Amniotic stem cell (primary cell): ENCODE measurements at regions not wholly inside any gene's neighbourhood (a gene's known extent, or its start where the extent isn't known, plus 50 kb on each side); places are given as distances from the start of the nearest gene placed in this dataset.
A peak's percentile ranks its signal among the peaks of the same experiment; 100 is the strongest.

ENCODE experiments used
- DNase-seq: peaks from one replicate; lab custom pipeline; 2025; lab: John Stamatoyannopoulos, UW

DNA sequence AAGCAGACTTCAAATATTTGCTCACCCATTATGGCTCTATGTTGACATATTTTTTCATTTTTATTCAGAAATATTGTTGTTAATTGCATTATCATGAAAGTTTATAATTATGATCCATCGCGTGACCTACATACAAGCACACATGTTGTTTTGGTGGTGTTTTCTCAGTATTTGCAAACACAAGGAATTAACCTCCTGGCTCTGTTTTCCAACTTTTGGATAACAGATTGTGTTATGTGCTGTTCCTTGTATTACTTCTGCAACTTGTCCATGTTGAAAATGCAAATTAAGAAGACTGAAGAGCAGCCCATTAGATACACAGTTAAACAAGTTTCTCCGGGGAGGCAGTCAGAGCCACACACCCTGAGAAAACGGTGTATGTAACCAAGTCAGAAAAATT, 201.2 kb downstream of the SEC23A start:
- DNase-seq = no peak

DNA sequence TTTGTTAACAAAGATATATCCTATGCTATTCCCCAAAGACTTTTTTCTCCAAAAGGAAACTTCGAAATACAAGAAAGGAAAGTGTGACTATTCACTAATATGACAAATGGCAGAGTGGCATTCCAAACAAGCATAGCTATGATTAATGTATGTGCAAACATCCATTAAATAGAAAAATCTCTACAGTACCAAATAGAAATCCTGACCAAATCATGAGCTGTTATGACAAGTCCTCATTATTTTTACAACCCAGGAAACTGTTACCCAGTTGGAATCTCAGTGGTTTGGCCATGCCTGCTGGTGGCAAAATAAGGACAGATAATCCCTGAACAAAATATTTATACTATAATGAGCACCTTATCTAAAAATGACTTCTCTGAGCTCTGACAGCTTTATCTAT, 202.1 kb downstream of the SEC23A start:
- no peak for DNase-seq

DNA sequence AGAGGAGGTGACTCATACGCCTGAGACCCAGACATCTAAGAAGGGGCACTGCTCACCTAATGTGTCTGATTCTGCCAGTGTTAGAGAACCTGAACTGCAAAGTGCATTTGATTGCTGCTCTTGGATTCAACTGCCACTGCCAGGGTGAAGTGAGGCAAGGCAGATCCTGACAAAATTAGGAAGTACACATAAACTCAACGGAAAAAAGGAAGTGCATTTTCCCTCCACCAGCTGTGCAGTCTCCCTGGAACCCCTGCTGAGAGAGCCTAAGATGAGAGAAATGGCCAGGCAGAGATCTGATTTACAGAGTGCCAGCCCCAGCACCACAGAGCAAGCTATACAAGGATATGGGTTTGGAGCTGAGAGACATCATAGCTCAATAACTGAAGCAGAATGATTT, 215.3 kb downstream of the SEC23A start:
- no peak for DNase-seq

DNA sequence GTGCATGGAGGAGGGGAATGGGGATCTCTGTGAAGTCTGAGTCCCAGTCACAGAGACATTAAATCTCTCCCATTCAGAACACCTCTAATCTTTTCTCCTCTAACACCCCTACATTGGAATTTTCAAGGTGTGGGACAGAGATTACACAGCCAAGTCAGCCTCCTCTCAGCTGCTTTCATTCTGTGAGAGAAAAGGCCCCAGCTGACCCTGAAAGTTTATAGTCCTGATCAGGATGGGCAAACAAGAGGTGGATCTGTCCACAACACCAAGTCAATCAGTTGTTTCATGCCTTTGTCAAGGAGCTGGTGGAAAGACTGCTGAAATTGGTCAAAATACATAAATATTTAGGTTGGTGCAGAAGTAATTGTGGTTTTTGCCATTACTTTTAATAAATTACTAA, 218.9 kb downstream of the SEC23A start:
- no peak for DNase-seq

DNA sequence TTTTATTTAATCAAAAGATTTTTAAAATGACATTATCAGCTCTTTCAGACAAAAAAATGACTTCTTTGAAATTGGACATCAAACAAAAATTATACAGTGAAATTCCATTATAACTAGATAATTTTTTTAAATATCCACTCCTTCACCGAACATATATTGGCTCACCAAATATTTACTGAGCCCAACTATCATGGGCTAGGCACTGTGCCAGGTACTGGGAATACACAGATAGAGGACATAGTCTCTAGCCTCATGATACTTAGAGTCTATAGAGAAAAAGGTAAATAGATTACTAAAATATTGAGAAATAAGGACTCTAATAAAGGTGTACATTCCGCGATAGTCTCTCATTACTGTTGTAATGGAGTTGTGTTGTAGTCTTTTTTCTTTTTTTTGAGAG, 219.9 kb downstream of the SEC23A start:
- DNase-seq = no peak

DNA sequence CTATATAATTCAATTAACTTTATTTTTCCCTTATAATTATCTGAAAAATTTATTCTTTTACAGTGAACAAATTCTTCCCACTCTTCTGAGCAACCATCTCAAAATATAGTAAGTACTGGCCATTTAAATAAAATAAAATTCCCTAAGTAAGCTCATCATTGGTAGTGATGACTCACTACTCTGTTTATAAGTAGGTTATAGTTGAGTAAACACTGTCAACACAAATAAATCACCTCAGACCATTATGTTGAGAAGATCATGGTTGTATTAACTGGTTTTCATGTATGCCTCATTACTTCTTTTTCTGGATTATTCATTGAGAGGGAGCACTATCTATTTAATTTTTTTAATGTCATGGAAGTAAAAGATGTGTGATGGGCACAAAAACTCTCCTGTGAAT, 220.5 kb downstream of the SEC23A start:
- no peak for DNase-seq

DNA sequence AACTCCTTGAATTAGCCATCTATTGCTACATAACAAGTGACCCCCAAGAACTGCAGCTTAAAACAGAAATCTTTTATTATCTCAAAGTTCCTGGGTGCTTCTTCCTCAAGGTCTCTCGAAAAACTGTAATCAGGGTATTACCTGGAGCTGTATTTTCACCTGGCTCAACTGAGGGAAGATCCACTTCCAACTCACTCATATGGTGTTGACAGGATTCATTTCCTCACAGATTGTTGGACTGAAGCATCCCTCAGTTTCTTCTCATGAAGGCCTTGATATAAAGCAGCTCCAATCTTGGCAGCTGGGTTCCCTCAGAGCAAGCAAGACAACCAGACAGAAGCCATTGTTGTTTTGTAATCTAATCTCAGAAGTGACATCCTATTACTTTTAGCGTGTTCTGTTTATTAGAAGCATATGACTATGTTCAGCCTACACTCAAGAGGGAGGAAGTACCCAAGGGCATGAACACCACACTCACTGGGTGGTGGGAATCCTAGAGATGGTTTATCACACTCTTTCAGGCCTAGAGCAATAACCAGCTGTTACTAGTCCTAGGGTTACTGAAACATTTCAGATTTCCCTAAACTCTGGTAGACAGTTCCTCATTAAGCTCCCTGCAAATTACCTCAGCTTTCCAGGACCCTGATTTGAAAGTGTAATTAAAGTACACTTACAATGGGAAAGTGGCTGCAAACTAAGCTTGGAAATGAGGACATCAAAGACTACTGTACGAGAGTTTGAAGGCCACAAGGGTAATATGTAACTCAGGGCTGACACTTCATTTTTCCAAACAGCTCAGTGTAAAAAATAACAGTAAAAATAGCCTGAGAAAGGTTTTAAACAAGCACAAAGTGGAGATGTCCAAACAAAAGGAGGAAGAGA, 222.2 kb downstream of the SEC23A start:
- no peak for DNase-seq

DNA sequence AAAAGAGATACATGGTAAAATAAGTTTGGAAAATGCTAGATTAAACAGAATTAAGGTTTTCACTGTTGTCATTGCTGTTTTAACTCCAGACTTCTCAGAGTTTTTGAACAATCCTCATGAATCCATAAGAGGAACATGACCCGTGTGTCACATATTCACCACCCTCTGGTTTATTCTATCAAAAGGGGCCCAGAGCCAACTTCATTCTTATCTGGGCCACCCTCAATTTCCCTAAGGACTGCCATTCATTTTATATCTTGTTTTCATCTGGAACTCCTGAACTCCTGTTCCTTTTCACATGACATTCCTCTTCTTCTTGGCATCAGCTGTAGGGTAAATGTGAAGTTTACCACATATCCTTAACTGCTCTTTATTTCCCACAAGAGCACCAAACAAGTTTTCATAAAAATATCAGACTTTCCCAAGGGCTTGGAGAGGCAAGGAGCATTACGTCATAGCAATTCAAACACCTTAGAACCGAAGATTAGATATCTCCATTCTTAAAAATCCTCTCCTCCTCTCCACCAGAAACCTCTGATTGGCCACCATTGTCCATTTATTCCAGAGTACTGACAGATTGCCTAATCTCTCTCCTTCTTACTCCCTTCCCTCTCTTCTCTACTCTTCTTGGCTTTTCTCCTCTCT, 225.2 kb downstream of the SEC23A start:
- DNase-seq = no peak

DNA sequence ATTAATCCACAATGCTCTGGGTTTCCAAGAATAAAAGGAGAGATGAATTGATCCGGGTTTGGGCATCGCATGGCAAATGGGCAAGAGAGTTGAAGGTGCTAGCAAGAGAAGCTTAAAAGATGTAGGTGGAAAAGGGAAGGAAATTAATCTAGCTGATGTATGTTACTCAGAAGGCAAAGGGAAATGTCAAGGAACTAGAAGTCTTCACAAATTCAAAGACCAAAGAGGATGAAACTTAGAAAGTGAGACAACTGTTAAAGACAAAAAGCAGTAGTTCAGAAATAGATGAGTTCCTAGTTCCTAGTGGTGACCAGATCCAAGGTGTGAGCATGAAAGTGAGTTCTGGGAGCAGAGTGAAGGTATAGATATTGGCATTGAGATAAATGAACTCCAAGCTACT, 228.3 kb downstream of the SEC23A start:
- DNase-seq = no peak

DNA sequence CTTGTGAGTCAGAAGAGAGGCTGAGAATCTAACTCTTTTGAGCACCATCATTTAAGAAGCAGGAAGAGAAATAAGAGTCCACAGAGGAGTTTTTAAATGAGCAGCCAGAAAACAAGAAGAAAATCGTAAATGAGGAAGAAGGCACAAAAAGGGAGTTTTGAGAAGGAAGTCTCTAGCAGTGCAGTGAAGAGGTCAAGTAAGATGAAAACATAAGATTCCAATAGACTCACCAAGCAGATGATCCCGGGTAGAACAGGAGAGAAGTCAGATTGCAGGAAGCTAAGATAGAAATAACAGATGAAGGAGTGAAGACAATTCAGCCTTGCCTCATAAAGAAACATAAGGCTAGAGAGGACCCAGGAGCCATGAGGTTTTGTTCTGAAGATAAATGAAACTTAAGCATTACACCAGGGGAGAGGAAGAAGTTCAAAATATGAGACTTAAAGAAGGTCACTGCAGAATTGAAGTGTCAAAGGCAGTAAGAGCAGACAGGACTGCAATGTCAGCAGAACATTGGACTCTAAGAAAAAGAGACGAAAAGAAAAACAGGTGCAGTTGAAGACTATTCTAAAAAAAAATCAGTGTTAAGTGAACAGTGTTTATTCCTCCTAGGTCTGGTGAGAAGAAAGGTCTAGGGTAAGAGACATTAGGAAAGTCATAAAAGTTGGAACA, 229.0 kb downstream of the SEC23A start:
- no peak for DNase-seq

DNA sequence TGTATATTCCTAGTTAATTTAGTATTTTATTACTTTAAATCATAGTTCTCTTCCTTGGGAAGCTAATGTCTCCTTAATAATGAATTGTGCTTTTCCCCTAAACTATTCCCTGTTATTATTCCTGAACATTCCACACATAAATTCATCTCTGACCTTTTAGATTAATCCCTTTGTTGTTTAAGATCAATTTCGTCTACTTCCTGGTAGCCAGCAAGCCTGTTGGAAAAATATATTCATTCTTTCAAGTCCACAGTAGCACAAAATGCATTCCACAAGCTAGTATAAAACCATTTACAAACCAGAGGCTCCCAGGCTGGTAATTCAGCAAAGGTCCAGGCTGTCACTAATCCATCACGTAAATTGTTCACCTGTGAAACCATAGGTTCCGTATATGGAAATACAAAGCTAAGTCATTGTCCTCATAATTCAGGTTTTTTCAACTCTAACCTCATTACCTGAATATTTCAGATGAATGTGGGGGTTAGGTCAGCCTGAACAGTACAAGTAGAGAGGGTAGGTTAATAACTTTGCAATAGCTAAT, 232.7 kb downstream of the SEC23A start:
- no peak for DNase-seq

DNA sequence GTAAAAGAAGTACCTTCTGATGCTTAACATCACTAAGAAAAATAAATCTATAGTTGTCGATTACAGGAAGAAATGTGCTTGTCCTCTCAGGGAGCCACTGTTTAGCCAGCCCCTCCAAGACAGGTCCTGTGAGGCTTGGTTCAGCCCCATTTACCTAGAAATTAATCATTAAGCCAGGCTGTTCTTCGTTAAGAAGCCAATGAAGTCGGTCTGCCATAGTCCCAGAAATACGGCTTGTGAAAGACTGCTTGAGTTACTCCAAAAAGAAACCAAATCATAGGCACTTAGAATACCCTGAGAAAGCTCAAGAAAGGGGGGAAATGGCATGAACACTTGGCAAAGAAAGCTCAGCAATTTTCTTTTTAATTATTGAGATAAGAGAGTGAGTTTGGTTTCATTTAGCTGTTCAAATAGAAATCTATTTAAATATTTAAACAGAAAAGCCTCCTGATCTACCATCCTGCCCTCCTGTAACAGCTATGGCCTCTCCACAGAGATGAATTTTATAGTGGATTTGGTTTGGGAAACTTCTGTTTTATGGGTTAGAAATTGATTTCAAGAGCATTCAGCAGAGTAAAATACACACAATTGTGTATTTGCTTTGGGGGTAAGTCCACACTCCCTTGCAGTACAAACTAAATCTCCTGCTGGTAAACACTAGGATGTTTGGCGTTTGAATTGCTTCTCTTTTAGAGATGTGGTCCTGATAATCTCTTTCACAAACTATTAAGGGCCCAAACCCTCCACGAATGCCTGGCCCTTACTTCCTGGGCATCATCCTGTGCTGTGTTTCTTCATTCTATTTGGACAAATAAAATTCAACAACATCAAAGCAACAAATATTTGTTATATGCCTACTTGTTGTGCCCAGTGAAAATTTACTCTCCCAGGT, 234.4 kb downstream of the SEC23A start:
- DNase-seq = no peak

DNA sequence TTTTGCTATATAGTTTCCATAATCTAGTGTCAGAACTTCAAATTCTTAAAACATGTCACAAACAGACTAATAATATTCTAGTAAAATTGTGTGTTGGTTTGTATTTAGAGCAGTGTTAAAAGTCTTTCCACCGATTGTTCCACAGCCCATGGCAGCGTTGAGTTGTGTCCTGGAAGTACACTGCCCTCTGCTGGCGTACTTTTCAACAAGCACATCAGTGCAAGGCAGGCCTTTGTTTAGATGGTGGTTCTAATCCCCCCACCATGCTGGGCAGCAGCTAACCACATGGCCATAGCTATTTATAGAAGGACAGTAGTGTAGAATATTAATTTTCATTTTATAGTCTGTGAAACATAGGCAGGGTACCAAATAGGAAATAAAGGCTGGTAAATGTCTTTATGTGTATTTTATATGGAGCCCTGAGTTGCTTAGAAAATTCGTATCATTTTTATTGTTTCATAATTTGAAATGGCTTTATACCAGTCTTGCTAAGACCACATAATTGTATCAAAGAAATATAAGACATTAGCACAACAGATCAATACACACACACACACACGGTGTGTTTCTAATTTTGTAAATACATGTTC, 235.4 kb downstream of the SEC23A start:
- DNase-seq = peak; percentile 45

DNA sequence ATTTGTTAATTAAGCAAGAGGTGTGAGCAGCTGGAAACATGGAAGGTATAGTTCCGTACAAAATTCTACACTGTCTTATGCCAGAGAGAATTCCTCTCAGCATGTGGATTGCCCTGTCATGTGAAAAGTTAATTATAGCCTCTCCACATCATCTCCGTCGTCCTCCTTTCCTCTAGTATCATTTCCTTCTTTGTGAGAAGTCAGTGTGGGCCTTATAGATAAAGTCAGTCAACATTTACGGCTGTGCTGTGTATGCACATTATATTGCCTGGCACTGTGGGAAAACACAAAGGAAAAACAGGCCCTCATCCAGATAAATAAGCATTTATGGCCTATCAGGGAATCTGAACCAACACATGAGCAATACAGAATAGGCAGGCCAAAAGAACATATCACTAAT, 236.6 kb downstream of the SEC23A start:
- DNase-seq = no peak

DNA sequence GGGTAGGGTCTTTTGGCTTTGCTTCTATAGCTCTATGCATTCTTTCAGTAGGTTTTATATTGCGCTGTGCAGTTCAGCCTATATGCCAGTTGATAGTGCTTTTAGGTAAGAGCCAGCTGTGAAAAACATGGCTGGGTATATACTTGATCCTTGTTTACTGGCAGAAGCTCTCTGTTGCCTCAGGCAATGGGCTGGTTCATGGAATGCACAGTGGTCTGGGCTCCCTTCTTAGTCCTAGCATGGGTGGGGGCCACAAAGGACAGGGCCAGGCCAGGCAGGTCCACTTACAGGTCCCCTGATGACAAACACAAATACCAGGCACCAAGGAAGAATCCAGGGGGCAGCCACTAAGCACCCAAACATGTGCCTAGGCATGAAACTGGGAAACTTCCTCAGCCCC, 240.7 kb downstream of the SEC23A start:
- DNase-seq = no peak

DNA sequence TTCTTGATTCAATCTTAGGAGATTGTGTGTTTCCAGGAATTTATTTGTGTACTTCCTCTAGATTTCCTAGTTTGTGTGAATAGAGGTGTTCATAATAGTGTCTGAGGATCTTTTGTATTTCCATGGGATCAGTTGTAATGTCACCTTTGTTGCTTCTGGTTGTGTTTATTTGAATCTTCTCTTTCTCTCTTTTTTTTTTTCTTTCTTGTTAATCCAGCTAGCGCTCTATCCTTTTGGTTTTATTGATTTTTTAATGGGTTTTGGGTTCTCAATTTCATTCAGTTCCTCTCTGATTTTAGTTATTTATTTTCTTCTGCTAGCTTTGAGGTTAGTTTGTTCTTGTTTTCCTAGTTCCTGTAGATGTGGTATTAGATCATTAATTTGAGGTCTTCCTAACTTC, 242.5 kb downstream of the SEC23A start:
- no peak for DNase-seq

DNA sequence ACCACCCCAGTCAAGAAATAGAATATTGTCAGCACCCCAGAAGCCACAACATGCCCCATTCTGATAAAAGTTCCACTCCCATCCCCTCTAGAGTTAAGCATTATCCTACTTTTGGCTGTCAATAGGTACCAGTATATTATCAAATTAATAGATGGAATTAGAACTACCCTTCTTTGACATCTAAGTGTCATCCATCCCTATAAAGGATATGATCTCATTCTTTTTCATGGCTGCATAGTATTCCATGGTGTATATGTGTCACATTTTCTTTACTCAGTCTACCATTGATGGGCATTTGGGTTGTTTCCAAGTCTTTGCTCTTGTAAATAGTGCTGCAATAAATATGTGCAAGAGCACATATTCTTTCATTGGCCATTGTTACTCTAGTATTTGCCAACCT, 246.2 kb downstream of the SEC23A start:
- DNase-seq = no peak

DNA sequence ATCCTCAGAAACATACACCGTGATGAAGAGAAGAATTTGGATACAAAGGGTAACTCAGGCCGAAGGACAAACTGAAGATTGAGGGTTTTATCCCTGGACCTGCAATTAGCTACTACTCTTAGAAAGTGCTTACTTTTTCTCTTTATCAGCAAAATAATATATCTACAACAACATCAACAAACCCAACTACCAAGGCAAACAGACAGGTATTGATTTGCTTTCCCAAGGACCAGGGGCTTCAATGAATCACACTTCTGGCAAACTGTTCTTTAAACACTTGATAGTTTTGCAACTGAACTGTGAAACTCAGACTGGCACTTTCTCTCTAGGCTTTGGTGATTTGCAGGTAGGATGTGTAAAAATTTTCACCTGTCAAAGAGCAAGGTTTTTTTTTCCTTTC, 247.5 kb downstream of the SEC23A start:
- no peak for DNase-seq

DNA sequence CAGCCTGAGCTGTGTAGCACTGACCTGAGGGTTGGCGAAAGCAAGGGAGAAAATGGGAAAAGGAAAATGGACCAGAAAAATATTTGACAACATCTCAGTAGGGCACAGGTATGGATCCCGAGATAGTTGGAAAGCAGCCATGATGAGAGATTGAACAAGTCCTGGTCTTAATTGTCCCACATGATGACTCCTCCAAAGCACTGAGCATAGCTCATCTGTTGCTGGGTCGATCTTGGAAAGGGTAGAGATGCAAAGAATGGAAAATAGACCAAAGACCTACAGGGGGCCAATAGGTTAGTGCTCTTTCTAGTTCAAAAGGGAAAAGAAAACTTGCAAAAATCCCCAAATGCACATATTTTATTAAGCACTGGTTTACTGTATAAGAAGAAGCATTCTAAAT, 251.9 kb downstream of the SEC23A start:
- DNase-seq = no peak

DNA sequence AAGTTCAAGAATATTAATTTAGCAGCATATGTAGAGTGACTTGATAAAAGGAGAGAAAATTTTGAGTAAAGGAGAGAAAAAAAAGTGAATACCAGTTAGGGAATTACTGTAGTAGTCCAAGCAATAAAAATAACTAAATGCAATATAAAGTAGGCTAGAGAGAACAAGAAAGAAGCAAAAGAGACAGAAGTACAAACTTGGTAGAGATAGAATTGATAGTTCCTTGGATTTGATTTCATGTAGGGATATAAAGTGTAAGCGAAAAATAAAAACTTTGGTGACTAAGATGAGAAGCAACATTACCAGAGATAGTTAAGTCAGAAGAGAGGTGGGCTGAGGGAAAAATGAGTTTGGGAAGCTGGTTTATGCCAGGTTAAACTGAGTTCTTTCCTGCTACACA, 252.4 kb downstream of the SEC23A start:
- no peak for DNase-seq

DNA sequence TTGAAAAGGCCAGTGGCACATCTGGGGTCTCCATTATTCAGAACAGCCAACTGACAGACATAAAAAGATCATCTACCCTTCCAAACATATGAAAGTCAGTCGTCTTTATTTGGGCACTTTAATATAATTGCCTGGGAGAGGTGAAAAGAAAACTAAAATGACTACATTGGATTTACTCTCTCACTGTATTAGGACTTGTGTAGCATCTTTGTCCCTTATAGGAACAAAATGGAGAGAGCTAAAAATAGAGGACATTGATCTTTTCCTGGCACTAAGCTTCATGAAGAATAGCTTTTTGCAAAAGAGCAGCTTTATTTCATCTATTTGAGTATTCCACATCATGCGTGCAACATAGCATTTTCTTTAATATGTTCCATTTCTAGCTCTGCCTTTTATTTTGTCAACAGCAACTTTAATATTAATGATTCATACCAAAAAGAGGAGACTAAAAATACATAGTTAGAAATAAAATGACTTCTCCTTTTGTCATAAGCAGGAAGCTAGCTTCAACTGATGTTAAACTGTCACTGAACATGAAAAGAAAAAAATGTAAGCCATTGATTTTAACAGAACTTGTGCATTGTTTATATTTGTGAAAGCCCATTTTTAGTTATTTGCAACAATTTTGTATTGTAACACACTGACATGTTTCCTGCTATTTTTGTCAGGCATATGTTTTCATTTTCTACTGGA, 254.6 kb downstream of the SEC23A start:
- no peak for DNase-seq
